AG04449 (cell line): ENCODE measurements at regions not wholly inside any gene's neighbourhood (a gene's known extent, or its start where the extent isn't known, plus 50 kb on each side); places are given as distances from the start of the nearest gene placed in this dataset.

ENCODE experiments used
- CTCF ChIA-PET: fragments of 350-600 bp; formaldehyde crosslinking; extraction: SDS; loops from one replicate; lab custom pipeline; 2021; ENCODE audit warnings: antibody characterized with exemption; lab: Yijun Ruan, JAX
- POLR2A ChIA-PET: fragments of 400-600, 350-600 bp; formaldehyde crosslinking; extraction: SDS; loops from one replicate; lab custom pipeline; 2020; ENCODE audit warnings: antibody characterized with exemption, inconsistent platforms; lab: Yijun Ruan, JAX
- DNase-seq: peaks from one replicate; pipeline ENCODE4 v3.0.0-alpha.2; 2010; ENCODE audit warnings: low read depth, low spot score
- H3K4me3 ChIP-seq: 2 replicates; pipeline ENCODE4 v1.5.1; 2011; ENCODE audit warnings: low read depth, mild to moderate bottlenecking, control low read depth, low read length
- TF ChIP-seq, protein P1 (sequence below): IDR thresholded peaks from one replicate; pipeline ENCODE4 v1.5.1; 2011; ENCODE audit warnings: mild to moderate bottlenecking, moderate library complexity, low read length, control low read depth, inconsistent platforms; ENCODE audit not compliant: insufficient read depth; ENCODE audit errors: missing control alignments

- POLR2A ChIA-PET, result no interaction called here
- DNase-seq, result no peak
- CTCF ChIA-PET, result no interaction called here
- H3K4me3 ChIP-seq, result no peak overlapping the region
- TF ChIP-seq, protein P1, sequence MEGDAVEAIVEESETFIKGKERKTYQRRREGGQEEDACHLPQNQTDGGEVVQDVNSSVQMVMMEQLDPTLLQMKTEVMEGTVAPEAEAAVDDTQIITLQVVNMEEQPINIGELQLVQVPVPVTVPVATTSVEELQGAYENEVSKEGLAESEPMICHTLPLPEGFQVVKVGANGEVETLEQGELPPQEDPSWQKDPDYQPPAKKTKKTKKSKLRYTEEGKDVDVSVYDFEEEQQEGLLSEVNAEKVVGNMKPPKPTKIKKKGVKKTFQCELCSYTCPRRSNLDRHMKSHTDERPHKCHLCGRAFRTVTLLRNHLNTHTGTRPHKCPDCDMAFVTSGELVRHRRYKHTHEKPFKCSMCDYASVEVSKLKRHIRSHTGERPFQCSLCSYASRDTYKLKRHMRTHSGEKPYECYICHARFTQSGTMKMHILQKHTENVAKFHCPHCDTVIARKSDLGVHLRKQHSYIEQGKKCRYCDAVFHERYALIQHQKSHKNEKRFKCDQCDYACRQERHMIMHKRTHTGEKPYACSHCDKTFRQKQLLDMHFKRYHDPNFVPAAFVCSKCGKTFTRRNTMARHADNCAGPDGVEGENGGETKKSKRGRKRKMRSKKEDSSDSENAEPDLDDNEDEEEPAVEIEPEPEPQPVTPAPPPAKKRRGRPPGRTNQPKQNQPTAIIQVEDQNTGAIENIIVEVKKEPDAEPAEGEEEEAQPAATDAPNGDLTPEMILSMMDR, result no peak
Measured at GRCh38 chr6:100185615-100186014, 191.6 kb upstream of the MCHR2 start.

DNA sequence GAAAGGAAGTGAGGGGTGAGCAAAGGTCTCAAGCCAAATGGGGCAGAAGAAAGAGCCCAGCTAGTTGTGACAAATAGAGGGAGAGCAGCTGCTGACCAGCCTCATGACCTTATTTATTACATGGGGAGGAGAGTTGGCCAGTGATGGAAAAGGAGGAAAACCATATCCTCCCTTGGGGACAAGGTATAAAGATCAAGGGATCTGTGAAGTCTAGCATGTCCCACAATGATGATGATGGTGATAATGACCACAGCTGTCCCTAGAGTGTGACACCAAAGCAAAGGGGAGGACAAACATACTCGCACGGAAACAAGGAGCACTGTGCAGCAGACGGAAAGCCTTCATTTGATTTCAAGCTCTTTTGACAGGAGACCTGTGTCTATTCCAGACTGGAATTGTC is 190.4 kb upstream of the MCHR2 start:
- TF ChIP-seq, protein P1, result no peak
- H3K4me3 ChIP-seq, result no peak overlapping the region
- DNase-seq, result no peak
- POLR2A ChIA-PET, result interaction anchor here (0.7 kb wide), 1 partner anchor 100 kb away, joined by 3 read pairs; no protein-coding TSS in a partner anchor
- CTCF ChIA-PET, result interaction anchor here (0.6 kb wide), 1 partner anchor 276 kb away, joined by 3 read pairs; no protein-coding TSS in a partner anchor

- TF ChIP-seq, protein P1, result no peak
- no peak for DNase-seq
- CTCF ChIA-PET, result no interaction called here
- no peak overlapping the region for H3K4me3 ChIP-seq
- POLR2A ChIA-PET, result no interaction called here
Measured at GRCh38 chr6:100182313-100182712, 188.3 kb upstream of the MCHR2 start.

DNA sequence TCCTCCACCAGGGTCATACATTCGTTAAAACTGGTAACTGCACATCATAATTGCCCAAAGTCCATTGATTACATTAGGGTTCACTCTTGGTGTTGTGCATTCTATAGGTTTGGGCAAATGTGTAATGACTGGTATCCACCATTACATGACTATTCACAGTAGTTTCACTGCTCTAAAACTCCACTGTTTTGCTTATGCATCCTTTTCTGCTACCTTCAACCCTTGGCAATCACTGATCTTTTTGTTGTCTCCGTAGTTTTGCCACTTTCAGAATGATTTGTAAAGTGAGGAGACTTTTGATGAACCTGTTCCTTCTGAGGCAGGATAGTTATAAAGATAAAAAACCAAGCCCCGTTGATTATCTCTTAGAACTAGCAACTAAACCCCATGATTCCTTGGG is 187.3 kb upstream of the MCHR2 start:
- TF ChIP-seq, protein P1, result no peak
- POLR2A ChIA-PET, result no interaction called here
- H3K4me3 ChIP-seq, result no peak overlapping the region
- no peak for DNase-seq
- CTCF ChIA-PET, result interaction anchor here (1.7 kb wide), 1 partner anchor 65 kb away, joined by 5 read pairs; no protein-coding TSS in a partner anchor

DNA sequence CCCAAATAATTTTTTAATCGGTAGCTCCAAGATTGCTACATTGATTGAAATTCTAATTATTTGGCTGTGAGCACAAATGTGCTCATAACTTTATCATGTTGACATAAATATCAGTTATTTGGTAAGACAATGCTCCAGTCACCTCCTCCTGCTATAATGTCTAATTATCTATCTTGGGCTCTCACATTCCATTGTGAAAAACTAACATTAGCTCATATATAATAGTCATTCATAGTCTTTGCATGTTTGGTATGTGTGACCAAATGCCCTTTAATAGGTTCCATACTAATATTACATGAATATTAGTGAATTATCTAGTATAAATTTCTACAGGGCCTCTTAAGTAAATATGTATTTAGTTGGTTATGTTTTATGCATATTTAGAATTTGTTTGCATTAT is 185.6 kb upstream of the MCHR2 start:
- CTCF ChIA-PET, result interaction anchor here (1.0 to 7.0 kb wide), 4 partner anchors 63 to 301 kb away, joined by 3 to 45 read pairs (median 4); no protein-coding TSS in a partner anchor
- TF ChIP-seq, protein P1, result no peak
- POLR2A ChIA-PET, result no interaction called here
- DNase-seq, result no peak
- H3K4me3 ChIP-seq, result no peak overlapping the region

DNA sequence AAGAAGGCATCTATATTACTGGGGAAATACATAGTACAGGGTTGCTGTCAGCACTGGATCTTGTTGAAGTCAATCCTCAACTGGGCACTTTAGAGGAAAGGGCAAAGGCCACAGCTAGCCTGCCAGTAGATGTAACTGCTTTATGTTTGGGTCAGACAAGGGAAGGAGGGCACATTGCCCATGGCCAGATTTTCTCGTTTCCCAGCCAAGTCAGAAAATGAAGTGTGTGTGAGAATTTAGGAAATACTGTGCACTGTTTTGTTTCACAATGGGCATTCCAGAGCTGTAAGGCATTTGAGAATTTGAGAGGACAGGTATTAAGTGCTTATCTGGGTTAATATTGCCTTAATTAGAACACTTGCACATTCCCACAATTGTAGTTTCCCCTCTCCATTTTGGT is 183.9 kb upstream of the MCHR2 start:
- CTCF ChIA-PET, result interaction anchor here (0.6 to 7.0 kb wide), 6 partner anchors 10 to 281 kb away, joined by 3 to 45 read pairs (median 7); no protein-coding TSS in a partner anchor
- TF ChIP-seq, protein P1, result no peak
- no peak for DNase-seq
- H3K4me3 ChIP-seq, result no peak overlapping the region
- POLR2A ChIA-PET, result no interaction called here
